ENCODE measurements at regions not wholly inside any gene's neighbourhood (a gene's known extent, or its start where the extent isn't known, plus 50 kb on each side); places are given as distances from the start of the nearest gene placed in this dataset.

- Histone ChIP-seq H3F3A (ENCODE audit: control insufficient read depth, insufficient read depth) (no peaks in the 10 kb centered on the region), H3K4me1 (ENCODE audit: control insufficient read depth, low read length) (no peaks in the 10 kb centered on the region), H3K4me2 (ENCODE audit: low read length) (no peak overlapping the region), H4K20me1 (ENCODE audit: control insufficient read depth, insufficient read depth, low read depth, low read length) (no peaks in the 10 kb centered on the region), H3K27me3 (ENCODE audit: control insufficient read depth, low read length) (no peaks in the 10 kb centered on the region), H3K79me2 (ENCODE audit: control insufficient read depth, low read length) (no peaks in the 10 kb centered on the region), H3K36me3 (ENCODE audit: control insufficient read depth, low read length) (no peaks in the 10 kb centered on the region), H3K27ac (ENCODE audit: low read depth, low read length) (no peak overlapping the region), H3K9me3 (ENCODE audit: control insufficient read depth, insufficient read depth, low read length) (no peaks in the 10 kb centered on the region), H3K9me2 (replicated peaks; ENCODE audit: control insufficient read depth, low read length) (no peaks in the 10 kb centered on the region), H3K4me3 (ENCODE audit: low read length) (no peak overlapping the region)
- TF ChIP-seq EZH2phosphoT487 (IDR thresholded peaks at IDR 0.05; ENCODE audit: borderline replicate concordance, low read length): no peak
- no peak for TF ChIP-seq CTCF (IDR thresholded peaks at IDR 0.05; ENCODE audit: low read depth, low read length, poor library complexity, severe bottlenecking)
These were observed 321.4 kb downstream of the ATP23 start for GRCh38 chr12:58262796-58263195.

- Histone ChIP-seq H3K9me2 (replicated peaks; ENCODE audit: control insufficient read depth, low read length) (no peaks in the 10 kb centered on the region), H3K9me3 (ENCODE audit: control insufficient read depth, insufficient read depth, low read length) (no peaks in the 10 kb centered on the region), H3K27ac (ENCODE audit: low read depth, low read length) (no peak overlapping the region), H3K27me3 (ENCODE audit: control insufficient read depth, low read length) (no peaks in the 10 kb centered on the region), H3K4me3 (ENCODE audit: low read length) (no peak overlapping the region), H3K79me2 (ENCODE audit: control insufficient read depth, low read length) (no peaks in the 10 kb centered on the region), H4K20me1 (ENCODE audit: control insufficient read depth, insufficient read depth, low read depth, low read length) (no peaks in the 10 kb centered on the region), H3K4me1 (ENCODE audit: control insufficient read depth, low read length) (no peaks in the 10 kb centered on the region), H3K4me2 (ENCODE audit: low read length) (no peak overlapping the region), H3K36me3 (ENCODE audit: control insufficient read depth, low read length) (no peaks in the 10 kb centered on the region), H3F3A (ENCODE audit: control insufficient read depth, insufficient read depth) (no peaks in the 10 kb centered on the region)
- TF ChIP-seq EZH2phosphoT487 (IDR thresholded peaks at IDR 0.05; ENCODE audit: borderline replicate concordance, low read length): no peak
- no peak for TF ChIP-seq CTCF (IDR thresholded peaks at IDR 0.05; ENCODE audit: low read depth, low read length, poor library complexity, severe bottlenecking)
These were observed 322.4 kb downstream of the ATP23 start for GRCh38 chr12:58263816-58264215.

- TF ChIP-seq CTCF (IDR thresholded peaks at IDR 0.05; ENCODE audit: low read depth, low read length, poor library complexity, severe bottlenecking) (no peak), EZH2phosphoT487 (IDR thresholded peaks at IDR 0.05; ENCODE audit: borderline replicate concordance, low read length) (no peak)
- Histone ChIP-seq H3K9me3 (ENCODE audit: control insufficient read depth, insufficient read depth, low read length) (no peaks in the 10 kb centered on the region), H3K36me3 (ENCODE audit: control insufficient read depth, low read length) (no peaks in the 10 kb centered on the region), H3K27ac (ENCODE audit: low read depth, low read length) (no peak overlapping the region), H3K79me2 (ENCODE audit: control insufficient read depth, low read length) (no peaks in the 10 kb centered on the region), H4K20me1 (ENCODE audit: control insufficient read depth, insufficient read depth, low read depth, low read length) (no peaks in the 10 kb centered on the region), H3K4me3 (ENCODE audit: low read length) (no peak overlapping the region), H3F3A (ENCODE audit: control insufficient read depth, insufficient read depth) (no peaks in the 10 kb centered on the region), H3K27me3 (ENCODE audit: control insufficient read depth, low read length) (no peaks in the 10 kb centered on the region), H3K4me2 (ENCODE audit: low read length) (no peak overlapping the region), H3K9me2 (replicated peaks; ENCODE audit: control insufficient read depth, low read length) (no peaks in the 10 kb centered on the region), H3K4me1 (ENCODE audit: control insufficient read depth, low read length) (no peaks in the 10 kb centered on the region)
These were observed 326.7 kb downstream of the ATP23 start for GRCh38 chr12:58268069-58268468.

- Histone ChIP-seq H3K79me2 (ENCODE audit: control insufficient read depth, low read length) (no peaks in the 10 kb centered on the region), H3K27ac (ENCODE audit: low read depth, low read length) (no peak overlapping the region), H4K20me1 (ENCODE audit: control insufficient read depth, insufficient read depth, low read depth, low read length) (no peaks in the 10 kb centered on the region), H3K4me1 (ENCODE audit: control insufficient read depth, low read length) (no peaks in the 10 kb centered on the region), H3K9me3 (ENCODE audit: control insufficient read depth, insufficient read depth, low read length) (no peaks in the 10 kb centered on the region), H3K4me2 (ENCODE audit: low read length) (no peak overlapping the region), H3K4me3 (ENCODE audit: low read length) (no peak overlapping the region), H3F3A (ENCODE audit: control insufficient read depth, insufficient read depth) (no peaks in the 10 kb centered on the region), H3K27me3 (ENCODE audit: control insufficient read depth, low read length) (no peaks in the 10 kb centered on the region), H3K36me3 (ENCODE audit: control insufficient read depth, low read length) (no peaks in the 10 kb centered on the region), H3K9me2 (replicated peaks; ENCODE audit: control insufficient read depth, low read length) (no peaks in the 10 kb centered on the region)
- TF ChIP-seq CTCF (IDR thresholded peaks at IDR 0.05; ENCODE audit: low read depth, low read length, poor library complexity, severe bottlenecking) (no peak), EZH2phosphoT487 (IDR thresholded peaks at IDR 0.05; ENCODE audit: borderline replicate concordance, low read length) (no peak)
These were observed 328.1 kb downstream of the ATP23 start for GRCh38 chr12:58269476-58269875.

Data from DOHH2 (cell line).